Omental fat pad (tissue), 3 donors: ENCODE measurements at regions not wholly inside any gene's neighbourhood (a gene's known extent, or its start where the extent isn't known, plus 50 kb on each side); places are given as distances from the start of the nearest gene placed in this dataset.

Experiments used
- ATAC-seq: fragments of 150-250 bp; one replicate; pipeline ENCODE4 v1.9.1; 2016; ENCODE audit warnings: mild to moderate bottlenecking, moderate library complexity; ENCODE audit not compliant: low FRiP score
- DNase-seq: peaks from one replicate; pipeline ENCODE4 v3.0.0-alpha.2; 2019; ENCODE audit warnings: low spot score
- TF ChIP-seq, protein P1 (sequence below), 3 donors: fragments of 450-650 bp; IDR thresholded peaks; one replicate each; pipeline ENCODE4 v1.5.1; 2016 to 2017; ENCODE audit warnings: antibody characterized with exemption in 3 of 3, mild to moderate bottlenecking in 3 of 3, moderate library complexity in 2 of 3

DNA sequence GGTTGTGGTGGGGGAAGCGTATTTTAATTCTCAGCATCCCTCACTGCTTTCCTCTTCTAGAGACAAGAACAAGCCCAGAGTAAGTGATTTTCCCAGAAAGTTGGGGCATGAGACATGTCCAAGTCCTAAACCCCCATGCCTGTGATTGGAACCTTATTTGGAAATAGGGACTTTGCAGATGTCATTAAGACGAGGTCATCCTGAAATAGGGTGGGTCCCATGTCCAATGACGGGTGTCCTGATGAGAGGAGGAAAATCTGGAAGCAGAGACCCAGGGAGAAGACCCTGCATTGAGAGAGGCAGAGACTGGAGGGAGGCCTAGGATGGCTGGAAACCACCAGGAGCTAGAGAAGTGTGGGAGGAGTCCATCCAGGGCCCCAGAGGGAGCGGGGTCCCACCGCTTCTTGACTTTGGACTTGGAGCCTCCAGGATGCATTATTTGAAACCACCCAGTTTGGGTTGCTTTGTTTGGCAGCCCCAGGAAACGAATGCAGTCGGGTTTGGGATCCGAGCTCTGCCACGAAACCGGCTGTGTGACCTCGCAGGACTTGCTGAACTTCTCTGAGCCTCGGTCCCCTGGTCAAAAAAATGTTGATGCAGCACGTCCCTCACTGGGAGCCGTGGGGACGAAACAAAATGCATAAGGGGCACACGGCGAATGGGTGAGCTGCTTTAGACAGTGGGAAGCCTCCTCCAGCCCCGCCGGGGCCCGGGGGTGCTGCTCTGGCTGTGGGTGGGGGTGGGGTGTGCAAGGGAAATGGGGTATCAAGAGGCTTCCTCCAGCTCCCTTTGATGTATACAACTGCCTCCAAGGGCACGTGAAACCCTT, 113.9 kb downstream of the CPZ start:
- ATAC-seq (no peak), DNase-seq (no peak)
- TF ChIP-seq, protein P1, sequence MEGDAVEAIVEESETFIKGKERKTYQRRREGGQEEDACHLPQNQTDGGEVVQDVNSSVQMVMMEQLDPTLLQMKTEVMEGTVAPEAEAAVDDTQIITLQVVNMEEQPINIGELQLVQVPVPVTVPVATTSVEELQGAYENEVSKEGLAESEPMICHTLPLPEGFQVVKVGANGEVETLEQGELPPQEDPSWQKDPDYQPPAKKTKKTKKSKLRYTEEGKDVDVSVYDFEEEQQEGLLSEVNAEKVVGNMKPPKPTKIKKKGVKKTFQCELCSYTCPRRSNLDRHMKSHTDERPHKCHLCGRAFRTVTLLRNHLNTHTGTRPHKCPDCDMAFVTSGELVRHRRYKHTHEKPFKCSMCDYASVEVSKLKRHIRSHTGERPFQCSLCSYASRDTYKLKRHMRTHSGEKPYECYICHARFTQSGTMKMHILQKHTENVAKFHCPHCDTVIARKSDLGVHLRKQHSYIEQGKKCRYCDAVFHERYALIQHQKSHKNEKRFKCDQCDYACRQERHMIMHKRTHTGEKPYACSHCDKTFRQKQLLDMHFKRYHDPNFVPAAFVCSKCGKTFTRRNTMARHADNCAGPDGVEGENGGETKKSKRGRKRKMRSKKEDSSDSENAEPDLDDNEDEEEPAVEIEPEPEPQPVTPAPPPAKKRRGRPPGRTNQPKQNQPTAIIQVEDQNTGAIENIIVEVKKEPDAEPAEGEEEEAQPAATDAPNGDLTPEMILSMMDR (IDR thresholded peaks at IDR 0.05): no peak

DNA sequence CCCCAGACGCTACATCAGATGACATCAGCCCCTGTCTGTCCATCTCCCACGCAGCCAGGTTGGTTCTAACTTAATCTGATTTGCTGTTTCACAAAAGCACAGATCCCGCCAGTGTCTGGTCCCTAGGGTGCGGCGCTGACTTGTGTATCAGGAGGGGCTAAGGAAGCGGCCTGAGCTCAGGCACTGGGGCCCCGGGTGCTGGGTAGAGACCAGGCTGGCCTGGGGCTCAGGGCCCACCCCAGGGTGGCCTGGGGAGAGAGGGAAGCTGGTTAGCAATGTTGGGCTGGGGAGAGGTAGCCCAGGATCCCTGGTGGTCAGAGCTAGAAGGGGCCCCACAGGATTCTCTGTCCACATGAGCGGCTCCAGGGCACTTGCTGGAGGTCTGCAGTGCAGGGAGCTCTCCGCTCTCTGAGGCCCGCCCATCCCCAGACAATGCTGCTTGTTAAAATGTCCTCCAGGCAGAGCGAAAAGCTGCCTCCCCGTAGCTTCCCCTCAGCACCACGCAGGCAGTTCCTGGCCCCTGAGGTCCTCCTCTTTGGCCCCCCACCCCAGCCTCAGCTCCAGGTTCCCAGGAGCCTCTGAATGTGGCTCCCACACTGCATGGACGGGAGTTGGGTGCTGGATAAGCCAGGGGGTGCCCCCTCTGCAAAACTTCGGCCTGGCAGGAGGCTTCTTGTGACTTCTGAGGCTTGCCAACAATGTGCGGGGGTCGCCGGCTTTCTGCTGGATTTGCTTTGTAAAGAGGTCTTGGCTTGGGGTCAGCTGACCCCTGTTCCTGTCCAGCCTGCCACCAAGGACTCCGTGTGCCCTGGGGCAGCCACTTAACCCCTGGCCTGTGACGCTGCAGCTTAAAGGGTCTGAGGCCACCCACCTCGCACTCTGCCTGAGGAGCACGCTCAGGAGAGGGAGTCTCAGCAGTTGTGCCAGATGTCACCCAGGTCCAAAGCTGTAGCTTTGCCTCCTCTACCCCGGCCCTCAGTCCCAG, 112.9 kb downstream of the CPZ start:
- DNase-seq: no peak
- no peak for ATAC-seq
- TF ChIP-seq, protein P1 (IDR thresholded peaks at IDR 0.05): no peak

DNA sequence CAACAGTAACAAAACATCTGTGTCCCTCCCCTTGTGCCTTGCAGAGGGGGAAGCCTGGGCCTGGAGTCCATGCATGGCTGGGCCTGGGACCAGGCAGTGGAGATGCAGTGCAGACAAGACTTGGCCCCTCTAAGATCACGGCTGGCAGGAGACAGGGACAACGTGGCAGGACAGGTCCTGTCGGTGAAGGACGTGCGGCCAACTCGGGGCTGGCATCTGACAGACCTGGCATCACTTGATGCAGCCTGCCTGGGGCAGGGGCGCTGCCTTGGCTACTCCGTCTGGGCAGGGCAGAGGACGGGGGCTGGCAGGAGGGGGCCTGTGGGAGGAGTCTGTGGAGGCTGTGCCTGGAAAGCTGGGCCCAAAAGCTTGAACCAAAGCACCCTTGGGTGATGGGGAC, 112.1 kb downstream of the CPZ start:
- DNase-seq (no peak), ATAC-seq (no peak)
- TF ChIP-seq, protein P1 (IDR thresholded peaks at IDR 0.05): no peak

DNA sequence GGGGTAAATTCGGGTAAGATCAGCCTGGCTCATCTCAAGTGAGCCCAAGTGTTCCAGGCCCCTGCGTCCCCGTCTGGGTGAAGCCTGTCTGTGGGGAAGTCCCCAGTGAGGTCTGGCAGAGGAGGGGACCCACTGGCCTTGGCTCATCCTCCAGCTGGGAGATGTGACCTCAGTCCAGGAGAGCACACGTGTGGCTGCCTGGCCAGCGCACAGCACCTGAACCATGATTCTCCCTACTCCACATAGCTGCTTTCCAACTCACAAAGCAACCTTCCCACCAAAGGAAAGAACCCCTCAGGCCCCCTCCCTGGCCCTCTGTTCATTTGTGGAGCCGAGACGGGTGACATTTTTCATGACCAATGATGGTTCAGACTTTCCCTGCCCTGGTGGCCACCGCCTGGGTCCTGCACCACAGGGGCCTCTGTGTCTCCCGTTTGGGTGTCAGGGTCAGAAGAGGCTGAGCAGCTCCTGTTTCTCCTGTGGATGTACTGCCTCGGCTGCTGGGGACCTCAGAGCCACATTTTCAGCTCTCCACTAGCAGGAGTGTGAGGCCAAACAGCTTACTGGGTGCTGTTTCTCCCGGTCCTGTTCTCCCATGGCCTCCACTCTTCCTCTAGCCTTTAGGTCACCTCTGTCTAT, 111.4 kb downstream of the CPZ start:
- no peak for ATAC-seq
- TF ChIP-seq, protein P1 (IDR thresholded peaks at IDR 0.05): no peak
- DNase-seq: no peak

DNA sequence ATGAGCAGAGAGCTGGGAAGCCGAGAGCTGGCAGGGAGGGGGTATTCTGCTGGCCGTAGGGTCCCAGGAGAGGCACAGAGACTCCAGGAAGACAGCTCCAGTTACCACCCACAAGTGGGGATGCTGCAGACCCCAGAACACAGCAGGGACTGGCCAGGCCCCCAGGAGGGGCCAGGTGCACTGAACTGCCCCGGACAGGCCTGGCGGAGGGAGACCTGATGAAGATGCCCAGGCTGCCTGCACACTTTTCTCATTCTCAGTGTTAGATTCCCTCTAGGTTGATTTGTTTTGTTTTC, 110.8 kb downstream of the CPZ start:
- DNase-seq (no peak), ATAC-seq (no peak)
- TF ChIP-seq, protein P1 (IDR thresholded peaks at IDR 0.05): no peak

DNA sequence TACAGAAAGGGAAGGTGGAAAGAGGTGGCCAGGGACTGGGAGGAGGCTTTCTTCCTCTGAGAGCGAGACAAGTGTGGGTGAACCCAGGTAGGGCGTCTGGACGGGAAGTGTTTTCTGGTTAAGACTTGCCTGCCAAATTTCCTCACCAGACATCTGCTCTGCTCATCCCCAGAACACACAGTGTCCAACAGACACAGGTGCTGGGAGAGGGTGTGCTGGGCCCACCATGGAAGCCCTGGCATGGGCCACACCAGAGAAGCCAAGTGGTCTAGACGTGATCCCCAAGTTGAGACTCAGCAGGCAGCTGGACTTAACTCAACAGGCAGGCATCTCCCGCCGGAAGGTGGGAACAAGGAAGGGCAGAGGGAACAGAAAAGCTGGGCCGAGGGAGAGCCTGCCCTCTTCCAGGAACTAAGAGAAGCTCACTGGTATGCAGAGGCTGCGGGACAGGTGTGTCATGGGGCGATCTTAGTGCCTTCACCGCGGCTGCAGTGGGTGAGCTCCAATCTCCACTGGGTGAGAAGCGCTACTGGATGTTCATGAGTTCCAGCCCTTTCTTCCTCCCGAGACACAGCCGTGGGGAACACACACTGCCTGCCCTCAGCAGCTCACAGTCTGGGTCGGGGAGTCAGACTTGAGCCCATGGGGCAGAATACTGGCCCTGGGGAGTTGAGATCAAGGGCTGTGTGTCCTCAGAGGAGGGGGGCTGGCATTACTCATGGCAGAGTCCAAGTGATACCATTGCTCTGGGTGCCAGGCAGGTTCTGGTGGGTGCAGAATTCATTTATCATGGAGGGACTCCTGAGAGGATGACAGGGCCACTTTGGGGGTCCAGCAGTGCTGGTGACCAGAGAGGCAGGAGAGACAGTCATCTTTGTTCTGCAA, 110.2 kb downstream of the CPZ start:
- DNase-seq (no peak), ATAC-seq (no peak)
- TF ChIP-seq, protein P1 (IDR thresholded peaks at IDR 0.05): no peak
